Activated CD8-positive, alpha-beta memory T cell treated with anti-CD3 and anti-CD28 coated beads, Interleukin-2, amount 10 ng/mL, durations not matched to agents 7 days and 5 days (primary cell): ENCODE measurements at regions not wholly inside any gene's neighbourhood (a gene's known extent, or its start where the extent isn't known, plus 50 kb on each side); places are given as distances from the start of the nearest gene placed in this dataset.

ENCODE experiments used
- ATAC-seq: fragments of 150-1000 bp; cut with Tn5 transposase; one replicate; pipeline ENCODE4 v1.10.0; 2021; ENCODE audit warnings: moderate library complexity
- CTCF ChIA-PET: fragments of 350-600 bp; sonication (Branson Sonifier 250); formaldehyde crosslinking; loops from one replicate; lab custom pipeline; 2021; ENCODE audit warnings: antibody characterized with exemption; lab: Charles Lee
- DNase-seq: peaks from one replicate; pipeline ENCODE4 v3.0.0-alpha.2; 2020
- H3K27ac Mint-ChIP-seq: one replicate; pipeline ENCODE4 v1.8.0; 2021; ENCODE audit warnings: mild to moderate bottlenecking, mixed read lengths
- H3K27me3 Mint-ChIP-seq: one replicate; pipeline ENCODE4 v1.8.0; 2021; ENCODE audit warnings: mixed read lengths
- H3K36me3 Mint-ChIP-seq: one replicate; pipeline ENCODE4 v1.8.0; 2021; ENCODE audit warnings: mild to moderate bottlenecking, mixed read lengths
- H3K4me1 Mint-ChIP-seq: one replicate; pipeline ENCODE4 v1.8.0; 2021; ENCODE audit warnings: mixed read lengths
- H3K4me3 Mint-ChIP-seq: one replicate; pipeline ENCODE4 v1.8.0; 2021; ENCODE audit warnings: mild to moderate bottlenecking, moderate library complexity, mixed read lengths
- H3K9me3 Mint-ChIP-seq: one replicate; pipeline ENCODE4 v1.8.0; 2022; ENCODE audit warnings: low read depth, mixed read lengths

DNA sequence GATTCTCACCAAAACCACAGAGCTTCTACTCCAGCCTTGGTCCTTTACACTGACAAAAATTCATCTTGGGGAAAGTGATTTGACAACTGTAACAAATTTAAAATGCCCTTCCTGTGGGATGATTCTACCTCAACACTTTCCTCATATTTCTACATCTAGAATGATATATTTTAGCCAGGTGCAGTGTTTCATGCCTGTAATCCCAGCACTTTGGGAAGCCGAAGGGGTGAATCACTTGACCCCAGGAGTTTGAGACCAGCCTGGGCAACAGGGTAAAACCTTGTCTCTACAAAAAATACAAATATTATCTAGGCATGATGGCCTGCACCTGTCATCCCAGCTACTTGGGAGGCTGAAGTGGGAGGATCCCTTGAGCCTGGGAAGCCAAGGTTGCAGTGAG lies 408.6 kb downstream of the CDH7 start:
- ATAC-seq (no peak), DNase-seq (no peak)
- H3K36me3 Mint-ChIP-seq = no peaks in the 10 kb centered on the region
- no peaks in the 10 kb centered on the region for H3K4me1 Mint-ChIP-seq
- H3K9me3 Mint-ChIP-seq = peaks cover 4% of the 10 kb centered on the region
- H3K4me3 Mint-ChIP-seq = no peak overlapping the region
- no peak overlapping the region for H3K27ac Mint-ChIP-seq
- H3K27me3 Mint-ChIP-seq = no peaks in the 10 kb centered on the region
- CTCF ChIA-PET = no interaction called here

DNA sequence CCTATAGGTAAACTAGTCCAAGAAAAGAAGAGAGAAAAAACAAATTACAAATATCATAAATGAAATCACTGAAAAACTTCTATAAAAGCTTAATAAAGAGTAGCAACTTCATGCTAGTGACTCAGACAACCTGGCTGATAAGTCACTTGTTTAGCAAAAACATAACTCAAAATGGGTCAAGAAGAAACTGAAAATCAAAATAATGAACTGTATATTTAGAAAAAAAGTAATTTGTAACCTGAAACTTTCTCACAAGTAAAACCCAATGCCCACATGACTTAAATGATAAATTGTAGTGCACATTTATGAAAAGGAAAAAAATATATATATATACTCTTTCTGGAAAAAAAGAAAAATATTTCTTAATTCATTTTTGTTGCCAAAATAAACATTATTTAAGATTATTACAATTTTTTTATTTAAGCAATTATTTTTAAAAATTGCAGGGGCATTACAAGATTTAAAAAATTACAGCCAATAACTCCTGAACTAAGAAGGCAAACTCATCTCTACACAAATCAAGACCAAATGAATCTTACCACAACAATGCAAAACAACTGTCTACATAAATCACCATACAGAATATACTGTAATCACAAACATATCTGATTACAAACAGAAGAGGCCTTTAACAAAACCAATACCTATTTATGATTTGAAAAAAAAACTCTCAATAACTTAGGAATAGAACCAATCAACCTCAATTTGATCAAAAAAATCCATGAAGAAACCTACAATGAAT lies 406.3 kb downstream of the CDH7 start:
- Mint-ChIP-seq H3K27ac (no peak overlapping the region), H3K27me3 (no peaks in the 10 kb centered on the region), H3K36me3 (no peaks in the 10 kb centered on the region), H3K4me3 (no peak overlapping the region), H3K4me1 (no peaks in the 10 kb centered on the region), H3K9me3 (peaks cover 5% of the 10 kb centered on the region)
- no peak for DNase-seq
- no peak for ATAC-seq
- CTCF ChIA-PET = no interaction called here

DNA sequence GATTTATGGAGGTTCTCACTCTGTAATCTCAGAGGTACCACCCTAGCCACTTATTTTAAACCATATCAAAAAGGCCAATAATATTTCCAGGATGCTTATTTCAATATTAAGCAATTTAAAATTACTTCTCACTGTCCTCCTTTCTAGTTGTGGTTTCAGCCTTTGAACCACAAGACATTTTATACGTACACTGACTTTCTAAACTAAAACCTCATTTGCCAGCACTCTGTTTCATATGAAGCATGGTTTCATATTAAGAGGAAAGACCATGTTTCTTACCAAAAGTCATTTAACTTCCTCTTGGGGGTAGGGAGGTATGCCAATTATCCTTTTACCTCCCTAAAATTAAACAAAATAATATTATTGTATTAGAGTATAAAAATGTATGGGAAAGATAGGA lies 399.8 kb downstream of the CDH7 start:
- H3K4me3 Mint-ChIP-seq = no peak overlapping the region
- peaks cover 8% of the 10 kb centered on the region for H3K9me3 Mint-ChIP-seq
- H3K4me1 Mint-ChIP-seq = no peaks in the 10 kb centered on the region
- H3K36me3 Mint-ChIP-seq = no peaks in the 10 kb centered on the region
- ATAC-seq (no peak), DNase-seq (no peak)
- CTCF ChIA-PET = no interaction called here
- H3K27ac Mint-ChIP-seq = no peak overlapping the region
- no peaks in the 10 kb centered on the region for H3K27me3 Mint-ChIP-seq

DNA sequence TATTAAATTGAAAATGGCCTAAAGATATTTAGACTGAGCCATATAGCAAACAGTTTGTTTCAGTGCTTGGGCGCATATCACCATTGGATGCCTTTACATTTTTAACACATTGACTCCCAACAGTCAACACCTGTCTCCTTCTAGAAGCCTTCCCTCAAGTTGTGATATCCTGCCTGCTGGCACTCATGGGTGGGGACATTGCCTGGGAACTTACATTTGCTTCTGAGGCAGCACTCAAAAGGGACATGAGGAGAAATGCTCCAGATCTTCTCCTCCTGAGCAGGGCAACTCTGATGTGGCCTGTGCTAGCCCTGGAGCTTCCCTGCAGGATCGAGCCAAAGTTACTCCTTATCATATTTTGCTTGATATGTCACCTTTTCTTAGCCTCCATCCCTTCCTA lies 392.2 kb downstream of the CDH7 start:
- H3K4me3 Mint-ChIP-seq = no peak overlapping the region
- H3K27me3 Mint-ChIP-seq = no peaks in the 10 kb centered on the region
- no peaks in the 10 kb centered on the region for H3K9me3 Mint-ChIP-seq
- CTCF ChIA-PET = no interaction called here
- no peak for ATAC-seq
- H3K4me1 Mint-ChIP-seq = no peaks in the 10 kb centered on the region
- H3K36me3 Mint-ChIP-seq = no peaks in the 10 kb centered on the region
- no peak for DNase-seq
- H3K27ac Mint-ChIP-seq = no peak overlapping the region

DNA sequence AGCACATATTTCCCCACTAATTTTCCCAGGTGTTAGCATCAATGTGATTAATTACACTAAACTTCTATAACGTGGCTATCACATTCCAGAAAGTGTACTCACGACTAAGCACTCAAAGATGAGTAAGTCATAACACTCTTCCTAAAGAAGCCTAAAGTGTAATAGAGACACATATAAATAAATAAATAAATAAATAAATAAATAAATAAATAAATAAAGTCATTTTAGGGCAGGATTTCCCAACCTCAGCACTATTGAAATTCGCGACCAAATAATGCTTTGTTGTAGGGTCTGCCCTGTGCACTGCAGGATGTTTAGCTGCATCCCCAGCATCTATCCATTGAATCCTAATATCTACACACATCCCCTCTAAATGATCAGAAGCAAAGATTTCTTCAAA lies 390.9 kb downstream of the CDH7 start:
- no peaks in the 10 kb centered on the region for H3K27me3 Mint-ChIP-seq
- H3K27ac Mint-ChIP-seq = no peak overlapping the region
- ATAC-seq = no peak
- H3K9me3 Mint-ChIP-seq = no peaks in the 10 kb centered on the region
- no peak overlapping the region for H3K4me3 Mint-ChIP-seq
- DNase-seq = no peak
- CTCF ChIA-PET = no interaction called here
- H3K4me1 Mint-ChIP-seq = no peaks in the 10 kb centered on the region
- no peaks in the 10 kb centered on the region for H3K36me3 Mint-ChIP-seq

DNA sequence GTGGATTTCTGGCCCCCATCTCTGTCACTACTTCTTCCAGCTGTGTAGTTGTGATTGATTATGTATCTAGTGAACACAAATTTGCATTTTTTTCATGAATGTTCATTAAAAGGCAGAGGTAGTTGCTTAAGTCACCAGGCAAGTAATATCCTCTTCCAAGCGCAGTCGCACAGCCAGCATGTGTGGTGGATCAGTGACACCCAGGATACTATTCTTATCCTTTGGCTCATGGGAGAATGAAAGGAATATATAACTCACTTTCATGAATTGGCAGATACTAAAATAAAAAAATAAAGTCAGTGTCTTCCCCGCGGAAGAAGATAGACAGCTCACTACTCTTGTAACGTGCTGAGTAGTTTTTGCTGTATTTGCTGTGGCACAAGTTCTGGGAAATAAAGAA lies 387.8 kb downstream of the CDH7 start:
- ATAC-seq (no peak), DNase-seq (no peak)
- no peaks in the 10 kb centered on the region for H3K36me3 Mint-ChIP-seq
- H3K9me3 Mint-ChIP-seq = peaks cover 3% of the 10 kb centered on the region
- H3K27ac Mint-ChIP-seq = no peak overlapping the region
- H3K4me3 Mint-ChIP-seq = no peak overlapping the region
- H3K4me1 Mint-ChIP-seq = no peaks in the 10 kb centered on the region
- H3K27me3 Mint-ChIP-seq = no peaks in the 10 kb centered on the region
- CTCF ChIA-PET = no interaction called here

DNA sequence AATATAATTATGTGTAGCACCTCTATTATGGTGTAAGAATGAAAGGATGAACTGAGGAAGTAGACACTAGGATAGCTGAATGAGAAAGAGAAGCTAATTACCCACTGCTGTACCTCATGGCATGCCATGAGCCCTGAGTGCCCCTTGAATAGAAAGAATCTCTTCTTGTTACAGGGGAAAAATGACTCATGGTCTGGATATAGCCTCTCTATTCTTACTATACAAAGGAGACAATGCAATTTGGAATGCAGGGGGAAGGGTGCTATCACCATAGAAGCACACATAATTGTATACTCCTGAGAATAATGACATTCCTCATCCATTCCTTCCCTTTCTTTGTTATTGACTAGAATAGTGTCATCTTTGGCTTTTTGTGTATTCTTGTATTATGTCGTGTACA lies 385.2 kb downstream of the CDH7 start:
- no peaks in the 10 kb centered on the region for H3K4me1 Mint-ChIP-seq
- H3K9me3 Mint-ChIP-seq = peaks cover 3% of the 10 kb centered on the region
- DNase-seq (no peak), ATAC-seq (no peak)
- H3K27ac Mint-ChIP-seq = no peak overlapping the region
- no peaks in the 10 kb centered on the region for H3K36me3 Mint-ChIP-seq
- CTCF ChIA-PET = no interaction called here
- H3K27me3 Mint-ChIP-seq = no peaks in the 10 kb centered on the region
- H3K4me3 Mint-ChIP-seq = no peak overlapping the region

DNA sequence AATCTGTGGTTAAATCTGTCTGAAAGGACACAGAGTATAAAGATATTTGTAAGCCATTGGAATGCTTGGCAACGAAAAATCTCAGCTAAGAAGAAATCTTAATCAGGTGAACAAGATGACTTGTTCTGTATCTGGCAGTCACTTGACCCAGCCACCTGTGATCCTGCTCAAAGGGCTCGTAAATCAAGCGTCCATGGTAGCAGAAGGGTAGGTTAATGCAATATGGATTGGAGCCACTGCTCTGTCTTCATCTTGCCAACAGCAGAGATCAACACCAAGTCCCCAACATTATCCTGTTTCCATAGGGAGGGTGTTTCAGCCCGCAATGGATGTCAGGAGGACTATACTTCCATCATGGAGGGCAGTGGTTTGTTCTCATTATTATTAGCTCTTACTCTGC lies 378.4 kb downstream of the CDH7 start:
- H3K4me1 Mint-ChIP-seq = no peaks in the 10 kb centered on the region
- CTCF ChIA-PET = no interaction called here
- ATAC-seq (no peak), DNase-seq (no peak)
- no peaks in the 10 kb centered on the region for H3K36me3 Mint-ChIP-seq
- no peak overlapping the region for H3K4me3 Mint-ChIP-seq
- H3K27me3 Mint-ChIP-seq = no peaks in the 10 kb centered on the region
- H3K27ac Mint-ChIP-seq = no peak overlapping the region
- peaks cover 2% of the 10 kb centered on the region for H3K9me3 Mint-ChIP-seq

DNA sequence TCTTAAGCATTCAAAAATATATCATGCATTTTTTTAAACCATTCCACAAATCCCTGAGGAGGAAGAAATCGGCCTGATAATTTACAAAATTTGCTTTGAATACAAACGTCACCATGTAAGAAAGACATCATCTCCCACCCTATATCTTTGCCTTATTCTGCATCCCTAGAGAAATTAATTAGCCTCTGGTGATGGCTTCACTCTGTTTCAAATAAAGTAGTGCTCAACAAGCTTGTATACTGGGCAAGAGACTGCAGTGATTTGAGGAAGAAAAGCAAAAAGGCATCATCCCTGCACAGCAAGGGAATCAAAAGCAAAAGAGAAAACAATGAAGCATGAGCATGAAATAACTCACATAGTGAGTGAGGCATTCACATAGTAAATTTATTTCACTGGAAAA lies 375.5 kb downstream of the CDH7 start:
- ATAC-seq (no peak), DNase-seq (no peak)
- Mint-ChIP-seq H3K36me3 (no peaks in the 10 kb centered on the region), H3K4me3 (no peak overlapping the region), H3K9me3 (peaks cover 7% of the 10 kb centered on the region), H3K4me1 (no peaks in the 10 kb centered on the region), H3K27ac (no peak overlapping the region), H3K27me3 (no peaks in the 10 kb centered on the region)
- CTCF ChIA-PET = no interaction called here

DNA sequence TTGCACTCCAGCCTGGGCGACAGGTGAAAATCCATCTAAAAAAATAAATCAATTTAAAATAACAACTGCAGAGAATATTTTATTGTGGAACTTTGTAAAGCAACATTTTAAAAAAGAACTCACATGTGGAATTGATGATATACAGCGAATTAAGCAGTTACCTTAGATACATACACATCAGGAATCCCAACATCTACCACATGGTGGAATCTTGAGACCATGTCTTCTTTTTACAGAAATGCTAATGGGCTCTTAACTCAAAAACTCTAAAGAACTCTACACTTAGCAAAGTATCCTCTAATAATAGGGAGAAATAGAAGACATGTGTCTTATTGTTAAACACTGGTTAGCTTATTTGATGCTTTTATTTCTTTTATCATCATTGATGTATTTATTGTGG lies 373.6 kb downstream of the CDH7 start:
- no peak overlapping the region for H3K4me3 Mint-ChIP-seq
- DNase-seq (no peak), ATAC-seq (no peak)
- H3K36me3 Mint-ChIP-seq = no peaks in the 10 kb centered on the region
- CTCF ChIA-PET = no interaction called here
- H3K9me3 Mint-ChIP-seq = peaks cover 8% of the 10 kb centered on the region
- no peaks in the 10 kb centered on the region for H3K4me1 Mint-ChIP-seq
- no peak overlapping the region for H3K27ac Mint-ChIP-seq
- H3K27me3 Mint-ChIP-seq = no peaks in the 10 kb centered on the region

DNA sequence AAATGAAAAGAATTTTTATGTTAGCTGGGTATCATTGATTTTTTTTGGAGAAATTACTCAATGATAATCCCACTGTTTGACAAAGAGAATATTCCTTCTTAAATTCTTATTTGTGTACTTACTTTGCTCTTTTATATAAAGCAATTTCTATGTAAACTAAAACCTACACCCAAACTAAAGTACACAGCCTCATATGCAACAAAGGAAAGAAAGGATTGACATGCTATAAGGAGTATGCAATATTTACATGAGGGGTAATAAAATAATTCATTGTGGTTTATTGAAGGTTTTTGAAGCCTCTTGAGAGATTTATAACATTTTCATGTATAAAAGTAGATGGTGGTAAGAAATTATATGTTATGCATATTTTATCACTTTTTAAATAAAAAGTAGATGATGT lies 368.5 kb downstream of the CDH7 start:
- H3K27ac Mint-ChIP-seq = no peak overlapping the region
- no peaks in the 10 kb centered on the region for H3K4me1 Mint-ChIP-seq
- no peak for DNase-seq
- peaks cover 13% of the 10 kb centered on the region for H3K9me3 Mint-ChIP-seq
- H3K27me3 Mint-ChIP-seq = no peaks in the 10 kb centered on the region
- ATAC-seq = no peak
- no peaks in the 10 kb centered on the region for H3K36me3 Mint-ChIP-seq
- CTCF ChIA-PET = no interaction called here
- H3K4me3 Mint-ChIP-seq = no peak overlapping the region

DNA sequence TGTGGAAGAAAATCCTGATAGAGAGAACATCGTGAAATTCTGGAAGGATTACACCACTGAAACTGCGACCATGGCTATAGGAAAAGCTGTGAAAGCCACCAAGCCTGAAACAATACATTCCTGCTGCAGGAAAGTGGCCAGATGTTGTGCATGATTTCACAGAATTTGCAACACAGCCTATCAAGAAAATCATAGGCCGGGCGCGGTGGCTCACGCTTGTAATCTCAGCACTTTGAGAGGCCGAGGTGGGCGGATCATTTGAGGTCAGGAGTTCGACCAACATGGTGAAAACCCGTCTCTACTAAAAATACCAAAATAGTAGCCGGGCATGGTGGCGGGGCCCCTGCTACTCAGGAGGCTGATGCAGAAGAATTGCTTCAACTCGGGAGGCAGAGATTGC lies 360.2 kb downstream of the CDH7 start:
- Mint-ChIP-seq H3K4me3 (no peak overlapping the region), H3K27ac (no peak overlapping the region), H3K4me1 (no peaks in the 10 kb centered on the region), H3K27me3 (no peaks in the 10 kb centered on the region), H3K36me3 (no peaks in the 10 kb centered on the region), H3K9me3 (peaks cover 3% of the 10 kb centered on the region)
- CTCF ChIA-PET = no interaction called here
- DNase-seq (no peak), ATAC-seq (no peak)

DNA sequence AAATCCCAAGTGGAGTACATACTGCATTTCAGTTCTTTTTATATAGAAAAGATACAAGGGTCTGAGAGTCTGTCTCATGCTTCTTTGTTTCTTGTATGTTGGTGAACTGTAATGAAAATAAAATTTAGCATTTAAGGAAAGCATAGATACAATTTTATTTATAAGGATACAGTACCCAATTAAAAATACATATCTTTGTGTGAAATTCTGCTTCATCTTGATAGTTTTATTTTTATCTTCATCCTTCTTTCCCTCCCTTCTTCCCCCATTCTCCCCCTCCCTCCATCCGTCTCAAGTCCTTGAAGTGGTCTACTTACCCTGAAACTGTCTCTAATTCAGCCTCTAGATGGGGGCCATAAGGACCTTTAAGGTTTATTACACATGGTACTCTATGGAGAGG lies 359.8 kb downstream of the CDH7 start:
- Mint-ChIP-seq H3K4me1 (no peaks in the 10 kb centered on the region), H3K27me3 (no peaks in the 10 kb centered on the region), H3K27ac (no peak overlapping the region), H3K4me3 (no peak overlapping the region), H3K36me3 (no peaks in the 10 kb centered on the region), H3K9me3 (peaks cover 3% of the 10 kb centered on the region)
- CTCF ChIA-PET = no interaction called here
- DNase-seq (no peak), ATAC-seq (no peak)

DNA sequence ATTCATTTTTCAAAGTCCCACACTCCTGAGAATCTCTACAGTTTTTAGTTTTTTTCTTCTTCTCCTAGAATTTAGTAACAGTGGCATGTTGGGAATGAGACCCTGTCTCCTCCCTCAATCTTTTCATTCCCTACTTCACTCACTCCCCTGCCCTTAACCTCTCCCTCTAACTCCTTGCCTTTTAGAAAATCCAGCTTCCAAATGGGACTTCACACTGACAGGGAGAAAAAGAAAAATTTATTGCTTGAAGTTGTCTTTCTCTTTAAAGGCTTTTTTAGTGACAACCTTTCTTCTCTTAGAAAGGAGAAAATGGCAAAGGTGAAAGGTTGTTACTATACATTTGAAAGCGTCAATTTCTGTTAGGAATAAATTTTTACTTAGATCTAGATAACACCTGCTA lies 359.2 kb downstream of the CDH7 start:
- Mint-ChIP-seq H3K36me3 (no peaks in the 10 kb centered on the region), H3K27me3 (no peaks in the 10 kb centered on the region), H3K4me3 (no peak overlapping the region), H3K9me3 (peaks cover 5% of the 10 kb centered on the region), H3K4me1 (no peaks in the 10 kb centered on the region), H3K27ac (no peak overlapping the region)
- CTCF ChIA-PET = no interaction called here
- no peak for DNase-seq
- ATAC-seq = no peak

DNA sequence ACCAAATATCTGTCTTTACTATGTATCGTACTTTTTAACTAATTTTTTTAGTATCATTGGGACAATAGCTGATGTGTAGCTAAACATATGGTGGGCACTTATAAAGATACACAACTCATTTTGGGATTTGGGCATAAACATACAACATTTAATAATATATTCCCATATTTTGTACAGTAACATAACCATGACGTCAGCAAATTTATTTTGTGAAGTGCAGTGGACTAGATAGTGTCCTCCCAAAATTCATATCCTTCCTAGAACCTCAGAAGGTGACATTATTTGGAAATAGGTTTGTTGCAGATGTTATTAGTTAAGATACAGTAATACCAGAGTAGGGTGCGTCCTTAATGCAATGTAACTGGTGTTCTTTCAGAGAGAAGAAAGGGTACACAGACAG lies 356.7 kb downstream of the CDH7 start:
- DNase-seq (no peak), ATAC-seq (no peak)
- Mint-ChIP-seq H3K36me3 (no peaks in the 10 kb centered on the region), H3K27me3 (no peaks in the 10 kb centered on the region), H3K4me3 (no peak overlapping the region), H3K9me3 (peaks cover 8% of the 10 kb centered on the region), H3K27ac (no peak overlapping the region), H3K4me1 (no peaks in the 10 kb centered on the region)
- CTCF ChIA-PET = no interaction called here
